ENCODE measurements at regions not wholly inside any gene's neighbourhood (a gene's known extent, or its start where the extent isn't known, plus 50 kb on each side); places are given as distances from the start of the nearest gene placed in this dataset.

DNA sequence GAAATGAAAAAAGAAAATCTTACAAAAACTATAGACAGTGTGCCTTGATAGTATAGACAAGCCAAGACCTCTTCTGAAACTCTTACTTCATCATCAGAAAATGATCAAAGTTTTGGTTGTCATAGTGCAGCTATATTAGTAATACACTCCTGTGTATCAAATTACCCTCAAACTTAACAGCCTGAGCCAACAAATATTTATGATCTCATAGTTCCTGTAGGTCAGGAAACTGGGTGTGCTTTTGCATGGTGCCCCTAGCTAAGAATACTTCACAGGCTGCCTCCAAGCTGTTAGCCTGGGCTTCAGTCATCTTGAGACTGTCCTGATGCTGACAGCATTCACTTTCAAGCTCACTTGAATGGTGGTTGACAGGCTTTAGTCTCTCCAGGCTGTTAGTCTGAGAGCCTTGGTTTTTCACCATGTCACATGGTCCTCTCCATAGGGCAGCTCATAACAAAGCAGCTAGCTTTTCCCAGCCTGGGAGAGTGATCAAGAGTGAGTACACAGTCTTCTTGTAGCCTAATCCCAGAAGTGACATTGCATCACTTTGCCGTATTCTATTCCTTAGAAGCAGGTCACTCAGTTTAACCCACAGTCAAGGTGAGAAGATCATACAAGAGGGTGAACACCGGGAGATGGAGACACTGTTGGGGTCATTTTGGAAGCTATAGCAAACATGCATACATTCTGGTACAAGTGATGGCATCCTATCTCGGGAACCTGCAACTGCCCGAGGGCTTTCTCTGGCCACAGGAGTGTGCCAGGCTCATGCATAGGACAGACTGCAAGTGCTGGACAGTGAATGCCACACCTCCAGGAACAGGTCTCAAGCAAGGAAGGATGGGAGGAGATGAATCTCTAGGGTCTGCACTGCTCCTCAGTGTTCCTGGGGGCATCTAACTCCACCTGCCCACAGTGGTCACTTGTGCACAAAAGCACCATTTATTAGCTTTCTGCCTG, 173.4 kb upstream of the CADPS start:
- TF ChIP-seq, protein P1, sequence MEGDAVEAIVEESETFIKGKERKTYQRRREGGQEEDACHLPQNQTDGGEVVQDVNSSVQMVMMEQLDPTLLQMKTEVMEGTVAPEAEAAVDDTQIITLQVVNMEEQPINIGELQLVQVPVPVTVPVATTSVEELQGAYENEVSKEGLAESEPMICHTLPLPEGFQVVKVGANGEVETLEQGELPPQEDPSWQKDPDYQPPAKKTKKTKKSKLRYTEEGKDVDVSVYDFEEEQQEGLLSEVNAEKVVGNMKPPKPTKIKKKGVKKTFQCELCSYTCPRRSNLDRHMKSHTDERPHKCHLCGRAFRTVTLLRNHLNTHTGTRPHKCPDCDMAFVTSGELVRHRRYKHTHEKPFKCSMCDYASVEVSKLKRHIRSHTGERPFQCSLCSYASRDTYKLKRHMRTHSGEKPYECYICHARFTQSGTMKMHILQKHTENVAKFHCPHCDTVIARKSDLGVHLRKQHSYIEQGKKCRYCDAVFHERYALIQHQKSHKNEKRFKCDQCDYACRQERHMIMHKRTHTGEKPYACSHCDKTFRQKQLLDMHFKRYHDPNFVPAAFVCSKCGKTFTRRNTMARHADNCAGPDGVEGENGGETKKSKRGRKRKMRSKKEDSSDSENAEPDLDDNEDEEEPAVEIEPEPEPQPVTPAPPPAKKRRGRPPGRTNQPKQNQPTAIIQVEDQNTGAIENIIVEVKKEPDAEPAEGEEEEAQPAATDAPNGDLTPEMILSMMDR (IDR thresholded peaks at IDR 0.05): no peak
- no peak for TF ChIP-seq POLR2A (IDR thresholded peaks at IDR 0.05)

Data from heart left ventricle (tissue), 13 donors.